Putamen (tissue), 1 donor: ENCODE measurements at regions not wholly inside any gene's neighbourhood (a gene's known extent, or its start where the extent isn't known, plus 50 kb on each side); places are given as distances from the start of the nearest gene placed in this dataset.
"Not testable (repeated sequence)": the region's sequence is repeated elsewhere in the genome, so short reads cannot be mapped to it uniquely, and the experiment has no call there.

ENCODE experiments used
- DNase-seq: peaks from one replicate; pipeline ENCODE4 v3.0.0-alpha.2; 2016; ENCODE audit warnings: low spot score

DNA sequence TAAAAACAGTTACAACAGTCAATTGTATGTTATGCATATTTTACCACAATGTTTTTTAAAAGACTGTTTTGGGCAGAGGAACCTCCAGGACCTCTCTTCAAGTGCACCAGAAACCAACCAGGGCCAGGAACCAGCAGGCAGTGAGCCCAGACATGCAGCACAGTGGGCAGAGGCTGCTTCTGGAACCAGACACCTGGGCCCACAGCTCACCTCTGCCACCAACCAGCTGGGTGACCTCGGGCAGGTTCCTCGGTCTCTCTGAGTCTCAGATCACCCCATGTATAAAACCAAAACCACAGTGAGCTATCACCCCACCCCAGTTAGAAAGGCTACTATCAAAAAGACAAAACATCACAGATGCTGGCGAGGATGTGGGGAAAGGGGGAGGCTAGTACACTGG is 161.0 kb downstream of the C16orf95 start:
- DNase-seq, result no peak

DNA sequence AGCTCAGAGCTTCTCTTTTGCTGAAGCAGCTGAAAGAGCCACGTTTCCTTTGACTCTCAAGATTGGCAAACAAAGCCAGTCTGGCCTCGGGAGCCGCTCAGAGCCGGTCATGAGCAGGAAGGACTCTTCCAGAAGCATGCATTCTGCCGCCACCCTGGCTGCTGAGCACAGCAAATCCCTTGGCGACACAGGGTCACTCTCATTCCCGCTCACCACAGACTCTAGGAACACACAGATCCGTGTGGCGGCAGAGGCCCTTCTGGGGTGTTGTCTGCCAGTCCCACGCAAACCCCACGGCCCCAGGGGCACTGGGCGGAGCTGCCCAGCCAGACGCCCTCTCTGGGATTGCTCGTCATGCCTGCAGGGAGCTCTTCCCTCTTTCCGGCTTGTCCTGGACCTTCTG is 157.0 kb downstream of the C16orf95 start:
- no peak for DNase-seq

- no peak for DNase-seq
Observed at GRCh38 chr16:87160701-87161337, 156.4 kb downstream of the C16orf95 start.

DNA sequence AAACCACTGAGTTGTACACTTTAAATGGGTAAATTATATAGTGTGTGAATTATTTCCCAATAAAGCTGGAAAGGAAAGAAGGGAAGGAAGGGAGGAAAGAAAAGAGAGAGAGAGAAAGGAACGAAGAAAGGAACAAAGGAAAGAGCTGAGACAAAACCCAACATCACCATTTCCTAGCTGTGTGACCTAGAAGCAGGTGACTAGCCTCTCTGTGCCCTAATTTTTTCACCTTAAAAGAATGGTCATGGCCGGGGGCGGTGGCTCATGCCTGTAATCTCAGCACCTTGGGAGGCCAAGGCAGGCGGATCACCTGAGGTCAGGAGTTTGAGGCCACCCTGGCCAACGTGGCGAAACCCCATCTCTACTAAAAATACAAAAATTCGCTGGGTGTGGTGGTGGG is 155.8 kb downstream of the C16orf95 start:
- DNase-seq, result not testable (repeated sequence)

DNA sequence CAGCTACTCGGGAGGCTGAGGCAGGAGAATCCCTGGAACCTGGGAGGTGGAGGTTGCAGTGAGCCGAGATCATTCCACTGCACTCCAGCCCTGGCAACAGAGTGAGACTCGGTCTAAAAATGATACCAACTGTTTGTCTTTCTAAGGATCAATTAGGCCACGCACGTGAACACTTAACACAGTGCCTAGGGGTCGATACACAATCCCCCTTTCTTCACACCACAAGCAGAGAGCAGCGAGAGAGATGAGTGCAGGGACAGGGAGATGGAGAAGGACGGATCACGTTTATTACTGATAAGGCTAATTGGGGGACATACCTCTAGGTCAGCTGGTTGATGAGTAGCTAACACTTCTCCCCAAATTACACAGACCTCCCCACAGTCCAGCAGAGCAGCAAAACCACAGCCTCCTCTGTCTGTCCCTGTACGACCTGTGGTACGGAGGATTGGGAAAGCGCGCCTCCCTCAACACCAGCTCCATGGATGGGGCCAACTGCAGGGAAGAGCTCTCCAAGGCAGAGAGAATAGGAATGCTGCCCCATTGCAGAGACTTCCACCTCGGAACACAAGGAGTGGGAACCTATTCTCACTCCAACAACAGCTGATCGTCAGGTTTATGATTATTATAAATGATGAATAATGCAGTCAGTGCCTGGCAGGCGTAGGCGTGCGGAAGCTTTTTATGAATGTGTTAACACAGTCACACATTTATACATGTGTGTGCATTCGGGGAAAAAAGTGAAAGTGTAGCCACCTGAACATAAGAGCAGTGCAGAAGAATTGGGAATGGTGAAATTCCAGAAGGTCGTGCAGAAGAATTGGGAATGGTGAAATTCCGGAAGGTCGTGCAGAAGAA is 155.1 kb downstream of the C16orf95 start:
- DNase-seq, result no peak

DNA sequence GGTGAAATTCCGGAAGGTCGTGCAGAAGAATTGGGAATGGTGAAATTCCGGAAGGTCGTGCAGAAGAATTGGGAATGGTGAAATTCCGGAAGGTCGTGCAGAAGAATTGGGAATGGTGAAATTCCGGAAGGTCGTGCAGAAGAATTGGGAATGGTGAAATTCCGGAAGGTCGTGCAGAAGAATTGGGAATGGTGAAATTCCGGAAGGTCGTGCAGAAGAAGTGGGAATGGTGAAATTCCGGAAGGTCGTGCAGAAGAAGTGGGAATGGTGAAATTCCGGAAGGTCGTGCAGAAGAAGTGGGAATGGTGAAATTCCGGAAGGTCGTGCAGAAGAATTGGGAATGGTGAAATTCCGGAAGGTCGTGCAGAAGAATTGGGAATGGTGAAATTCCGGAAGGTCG is 154.4 kb downstream of the C16orf95 start:
- DNase-seq, result not testable (repeated sequence)

- no peak for DNase-seq
Observed at GRCh38 chr16:87163637-87164036, 153.6 kb downstream of the C16orf95 start.

DNA sequence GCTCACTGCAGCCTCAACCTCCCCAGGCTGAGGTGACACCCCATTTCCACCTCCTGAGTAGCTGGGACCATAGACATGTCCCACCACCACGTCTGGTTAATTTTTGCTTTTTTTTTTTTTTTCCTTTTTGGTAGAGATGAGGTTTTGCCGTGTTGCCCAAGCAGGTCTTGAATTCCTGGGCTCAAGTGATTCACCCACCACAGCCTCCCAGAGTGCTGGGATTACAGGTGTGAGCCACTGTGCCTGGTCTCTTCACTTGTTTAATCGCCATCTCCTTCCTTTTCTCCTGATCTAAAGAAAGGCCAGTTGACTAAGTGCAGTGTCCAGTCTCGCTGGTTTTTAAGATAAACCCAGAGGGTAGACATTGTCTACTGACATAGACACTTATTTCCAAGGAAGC is 152.0 kb downstream of the C16orf95 start:
- DNase-seq, result no peak

DNA sequence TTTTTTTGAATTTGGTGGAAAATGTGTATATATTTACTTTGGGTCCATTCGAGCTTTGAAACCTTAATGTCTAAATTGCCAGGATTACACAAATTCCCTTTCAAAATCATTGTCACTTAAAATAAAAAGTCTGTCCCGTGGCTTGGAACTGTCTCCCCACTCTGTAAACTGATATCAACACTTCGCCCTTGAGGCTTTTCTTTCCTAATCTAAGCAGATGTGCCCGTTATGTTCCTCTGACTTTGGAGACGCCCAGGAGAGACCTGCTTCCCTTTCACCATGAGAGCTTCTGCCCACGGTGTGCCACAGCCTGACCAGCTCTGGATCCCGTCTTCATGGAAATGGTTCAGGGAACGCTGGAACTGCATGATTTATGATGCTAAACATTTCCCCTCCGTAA is 151.3 kb downstream of the C16orf95 start:
- no peak for DNase-seq

DNA sequence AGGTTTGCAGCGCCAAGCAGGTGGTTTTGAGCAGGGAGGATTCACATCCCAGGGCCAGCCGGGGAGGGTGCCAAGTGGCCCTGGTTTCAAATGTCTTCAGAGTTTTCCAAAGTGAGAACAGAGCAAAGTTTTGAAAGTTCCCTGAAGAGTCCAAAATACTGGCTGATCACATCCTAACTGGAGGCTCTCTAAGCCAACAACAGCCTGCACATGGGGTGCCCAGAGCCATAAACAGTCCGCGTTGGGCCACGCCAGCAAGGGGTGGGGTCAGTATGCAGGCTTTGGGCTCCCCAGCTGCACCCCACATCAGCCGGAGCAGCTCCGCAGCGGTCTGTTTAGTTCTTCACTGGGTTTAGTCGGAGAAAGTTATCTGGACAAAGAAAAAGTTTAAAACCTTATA is 150.9 kb downstream of the C16orf95 start:
- no peak for DNase-seq

DNA sequence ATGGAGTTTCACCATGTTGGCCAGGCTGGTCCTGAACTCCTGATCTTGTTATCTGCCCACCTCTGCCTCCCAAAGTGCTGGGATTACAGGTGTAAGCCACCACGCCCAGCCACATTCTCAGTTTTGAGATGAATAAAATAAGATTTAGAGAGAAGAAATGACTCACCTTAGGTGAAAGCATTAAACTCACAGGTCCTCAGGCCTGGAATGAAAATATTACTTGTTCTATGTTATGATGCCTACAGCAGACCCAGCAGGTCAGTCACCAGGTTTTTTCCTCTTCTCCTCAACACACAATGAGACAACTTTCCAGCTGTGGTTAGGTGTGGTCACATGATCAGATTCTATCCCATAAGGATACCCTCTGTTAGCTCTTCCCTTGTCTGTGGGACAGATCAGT is 150.3 kb downstream of the C16orf95 start:
- no peak for DNase-seq

DNA sequence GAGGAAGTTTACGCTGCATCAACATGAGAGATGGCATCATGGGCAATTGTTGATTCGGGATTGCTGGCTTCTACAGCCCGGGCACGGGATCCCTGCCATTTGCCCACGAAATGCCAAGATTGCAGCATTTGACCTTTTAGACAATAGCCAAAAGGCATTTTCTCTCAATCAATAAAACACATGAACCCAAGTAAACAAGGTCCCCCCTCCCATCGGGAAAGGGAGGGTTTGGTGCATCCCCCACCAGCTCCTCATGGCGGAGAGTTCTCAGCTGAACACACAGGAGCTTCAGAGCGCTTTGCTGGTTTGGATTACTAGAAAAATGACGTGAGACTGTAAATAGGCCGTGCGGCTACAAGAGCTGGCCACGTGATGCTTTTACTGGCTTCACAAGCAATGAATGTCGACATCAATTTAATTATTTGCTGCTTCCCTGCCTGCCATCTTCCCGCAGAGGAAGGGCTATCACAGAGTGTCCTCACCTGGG is 147.6 kb downstream of the C16orf95 start:
- no peak for DNase-seq

DNA sequence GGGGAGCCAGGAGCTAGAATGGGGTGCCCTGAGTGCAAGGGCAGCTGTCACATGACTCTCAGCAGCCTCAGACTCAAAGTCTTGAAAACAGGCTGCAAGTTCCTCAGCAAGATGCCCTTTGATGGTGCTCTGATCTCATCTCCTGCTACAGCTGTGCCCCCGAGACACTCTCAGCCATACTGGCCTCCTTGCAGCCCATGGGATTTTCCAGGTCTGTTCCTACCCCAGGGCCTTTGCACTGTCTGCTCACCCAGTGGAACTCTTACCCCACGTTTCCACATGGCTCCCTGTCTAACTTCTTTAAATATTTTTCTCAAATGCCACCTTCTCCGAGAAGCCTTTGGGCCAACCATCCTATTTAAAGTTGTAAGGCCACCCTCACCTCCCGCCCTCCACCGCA is 146.9 kb downstream of the C16orf95 start:
- no peak for DNase-seq

DNA sequence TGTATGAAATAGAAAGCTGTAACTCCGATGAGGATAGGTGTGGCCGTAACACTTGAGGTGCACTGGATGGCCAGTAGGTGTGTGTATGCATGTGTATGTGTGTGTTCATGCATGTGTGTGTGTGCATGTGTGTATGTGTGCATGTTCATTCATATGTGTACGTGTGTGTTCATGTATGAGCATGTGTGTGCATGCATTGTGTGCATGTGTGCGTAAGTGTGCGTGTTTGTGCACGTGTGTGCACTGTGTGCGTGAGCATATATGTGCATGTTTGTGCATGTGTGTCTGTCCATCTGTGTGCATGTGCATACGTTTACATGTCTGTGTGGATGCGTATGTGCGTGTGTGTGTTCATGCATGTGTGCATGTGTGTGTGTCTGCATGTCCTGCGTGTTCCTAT is 145.5 kb downstream of the C16orf95 start:
- DNase-seq, result no peak

GRCh38 chr16:87172632-87173031 is 144.6 kb downstream of the C16orf95 start:
- DNase-seq, result no peak

GRCh38 chr16:87173294-87173893 is 143.8 kb downstream of the C16orf95 start:
- DNase-seq, result no peak

- DNase-seq, result no peak
Observed at GRCh38 chr16:87174061-87174460, 143.1 kb downstream of the C16orf95 start.

- no peak for DNase-seq
Observed at GRCh38 chr16:87176735-87177134, 140.5 kb downstream of the C16orf95 start.

GRCh38 chr16:87177673-87178072 is 139.5 kb downstream of the C16orf95 start:
- no peak for DNase-seq

GRCh38 chr16:87178177-87178863 is 138.9 kb downstream of the C16orf95 start:
- DNase-seq, result no peak

DNA sequence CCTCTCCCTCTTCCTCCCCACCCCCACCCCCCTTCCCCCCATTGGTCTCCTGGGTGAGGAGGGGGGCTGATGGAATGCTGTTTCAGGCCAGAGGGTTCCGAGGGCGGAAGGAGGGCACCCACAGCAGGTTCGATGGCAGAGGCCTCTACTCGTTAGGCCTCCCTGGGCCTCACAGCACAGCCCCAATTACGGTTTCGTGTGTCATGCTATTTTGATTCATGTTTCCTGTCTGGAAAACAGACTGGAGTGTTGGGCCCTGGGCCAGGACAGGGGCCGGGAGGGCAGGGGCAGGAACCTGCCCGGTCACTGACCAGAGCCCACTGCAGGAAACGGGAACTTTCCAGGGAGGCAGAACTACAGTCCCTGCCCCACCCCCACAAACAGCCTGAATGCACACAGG is 138.2 kb downstream of the C16orf95 start:
- no peak for DNase-seq

GRCh38 chr16:87180069-87180468 is 137.1 kb downstream of the C16orf95 start:
- no peak for DNase-seq
